ENCODE measurements at regions not wholly inside any gene's neighbourhood (a gene's known extent, or its start where the extent isn't known, plus 50 kb on each side); places are given as distances from the start of the nearest gene placed in this dataset.

- Mint-ChIP-seq H3K27ac (no peak overlapping the region), H3K4me3 (no peak overlapping the region), H3K4me1 (peaks cover 3% of the 10 kb centered on the region)
These were observed 411.4 kb downstream of the CCDC91 start for GRCh38 chr12:28601570-28602058.

GRCh38 chr12:28602786-28603185 is 412.5 kb downstream of the CCDC91 start:
- Mint-ChIP-seq H3K36me3 (no peaks in the 10 kb centered on the region), H3K27ac (no peak overlapping the region), H3K9me3 (peaks cover 7% of the 10 kb centered on the region), H3K4me3 (no peak overlapping the region), H3K4me1 (peaks cover 3% of the 10 kb centered on the region), H3K27me3 (peaks cover 5% of the 10 kb centered on the region)
- DNase-seq, result no peak

More at GRCh38 chr12:28601570-28602058, 411.4 kb downstream of the CCDC91 start:
- no peaks in the 10 kb centered on the region for H3K9me3 Mint-ChIP-seq
- no peak for DNase-seq
- H3K36me3 Mint-ChIP-seq, result no peaks in the 10 kb centered on the region
- peaks cover 5% of the 10 kb centered on the region for H3K27me3 Mint-ChIP-seq

DNA sequence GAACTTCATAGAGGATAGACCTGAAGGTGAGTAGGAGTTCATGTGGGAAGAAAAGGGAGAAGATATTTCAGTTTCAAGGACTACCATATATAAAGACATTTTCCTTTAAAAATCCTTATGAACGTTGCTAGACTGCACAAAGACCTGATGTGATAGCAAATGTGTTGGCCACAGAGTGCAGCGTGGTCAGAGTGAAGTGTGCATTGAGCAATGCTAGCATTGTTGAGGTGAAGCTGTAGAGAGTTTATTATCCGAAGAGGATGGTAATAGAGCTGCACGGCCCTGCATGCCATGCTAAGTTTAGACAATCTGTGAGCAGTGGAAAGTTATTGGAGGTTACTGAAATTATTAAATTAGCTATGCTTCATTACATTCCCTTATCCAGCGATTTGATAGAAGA is 413.0 kb downstream of the CCDC91 start:
- H3K4me1 Mint-ChIP-seq, result peaks cover 3% of the 10 kb centered on the region
- no peaks in the 10 kb centered on the region for H3K36me3 Mint-ChIP-seq
- H3K27me3 Mint-ChIP-seq, result peaks cover 5% of the 10 kb centered on the region
- no peak for DNase-seq
- no peak overlapping the region for H3K4me3 Mint-ChIP-seq
- H3K27ac Mint-ChIP-seq, result no peak overlapping the region
- H3K9me3 Mint-ChIP-seq, result peaks cover 11% of the 10 kb centered on the region

- H3K9me3 Mint-ChIP-seq, result peaks cover 11% of the 10 kb centered on the region
- no peaks in the 10 kb centered on the region for H3K36me3 Mint-ChIP-seq
- H3K4me1 Mint-ChIP-seq, result peaks cover 3% of the 10 kb centered on the region
- H3K4me3 Mint-ChIP-seq, result no peak overlapping the region
- H3K27me3 Mint-ChIP-seq, result peaks cover 5% of the 10 kb centered on the region
- no peak for DNase-seq
- no peak overlapping the region for H3K27ac Mint-ChIP-seq
These were observed 413.5 kb downstream of the CCDC91 start for GRCh38 chr12:28603801-28604200.

GRCh38 chr12:28604240-28604639 is 414.0 kb downstream of the CCDC91 start:
- H3K4me3 Mint-ChIP-seq, result no peak overlapping the region
- H3K36me3 Mint-ChIP-seq, result no peaks in the 10 kb centered on the region
- DNase-seq, result no peak
- H3K27me3 Mint-ChIP-seq, result peaks cover 5% of the 10 kb centered on the region
- H3K9me3 Mint-ChIP-seq, result peaks cover 11% of the 10 kb centered on the region
- H3K4me1 Mint-ChIP-seq, result peaks cover 3% of the 10 kb centered on the region
- no peak overlapping the region for H3K27ac Mint-ChIP-seq

- Mint-ChIP-seq H3K4me3 (no peak overlapping the region), H3K27me3 (peaks cover 6% of the 10 kb centered on the region), H3K4me1 (peaks cover 2% of the 10 kb centered on the region), H3K36me3 (no peaks in the 10 kb centered on the region), H3K9me3 (peaks cover 11% of the 10 kb centered on the region), H3K27ac (no peak overlapping the region)
- no peak for DNase-seq
These were observed 416.8 kb downstream of the CCDC91 start for GRCh38 chr12:28606967-28607557.

GRCh38 chr12:28610401-28611114 is 420.3 kb downstream of the CCDC91 start:
- Mint-ChIP-seq H3K4me1 (no peaks in the 10 kb centered on the region), H3K27ac (no peak overlapping the region), H3K9me3 (peaks cover 11% of the 10 kb centered on the region), H3K36me3 (no peaks in the 10 kb centered on the region), H3K4me3 (no peak overlapping the region), H3K27me3 (peaks cover 10% of the 10 kb centered on the region)
- DNase-seq, result no peak

GRCh38 chr12:28611115-28611435 is 420.8 kb downstream of the CCDC91 start:
- no peaks in the 10 kb centered on the region for H3K36me3 Mint-ChIP-seq
- H3K4me3 Mint-ChIP-seq, result no peak overlapping the region
- H3K27ac Mint-ChIP-seq, result no peak overlapping the region
- peaks cover 11% of the 10 kb centered on the region for H3K9me3 Mint-ChIP-seq
- H3K27me3 Mint-ChIP-seq, result peaks cover 10% of the 10 kb centered on the region
- no peaks in the 10 kb centered on the region for H3K4me1 Mint-ChIP-seq
- DNase-seq, result no peak

GRCh38 chr12:28611449-28611848 is 421.2 kb downstream of the CCDC91 start:
- no peak overlapping the region for H3K4me3 Mint-ChIP-seq
- H3K4me1 Mint-ChIP-seq, result no peaks in the 10 kb centered on the region
- peaks cover 13% of the 10 kb centered on the region for H3K27me3 Mint-ChIP-seq
- H3K27ac Mint-ChIP-seq, result no peak overlapping the region
- peaks cover 13% of the 10 kb centered on the region for H3K9me3 Mint-ChIP-seq
- no peak for DNase-seq
- no peaks in the 10 kb centered on the region for H3K36me3 Mint-ChIP-seq

GRCh38 chr12:28618171-28618570 is 427.9 kb downstream of the CCDC91 start:
- Mint-ChIP-seq H3K4me1 (no peaks in the 10 kb centered on the region), H3K27ac (no peak overlapping the region), H3K27me3 (peaks cover 10% of the 10 kb centered on the region), H3K36me3 (no peaks in the 10 kb centered on the region), H3K9me3 (peaks cover 5% of the 10 kb centered on the region), H3K4me3 (no peak overlapping the region)
- DNase-seq, result no peak

- no peaks in the 10 kb centered on the region for H3K36me3 Mint-ChIP-seq
- no peak for DNase-seq
- peaks cover 5% of the 10 kb centered on the region for H3K9me3 Mint-ChIP-seq
- H3K27ac Mint-ChIP-seq, result no peak overlapping the region
- H3K4me3 Mint-ChIP-seq, result no peak overlapping the region
- peaks cover 10% of the 10 kb centered on the region for H3K27me3 Mint-ChIP-seq
- H3K4me1 Mint-ChIP-seq, result no peaks in the 10 kb centered on the region
These were observed 428.5 kb downstream of the CCDC91 start for GRCh38 chr12:28618772-28619171.

GRCh38 chr12:28620281-28620680 is 430.0 kb downstream of the CCDC91 start:
- peaks cover 5% of the 10 kb centered on the region for H3K9me3 Mint-ChIP-seq
- DNase-seq, result no peak
- no peaks in the 10 kb centered on the region for H3K36me3 Mint-ChIP-seq
- peaks cover 6% of the 10 kb centered on the region for H3K27me3 Mint-ChIP-seq
- H3K4me3 Mint-ChIP-seq, result no peak overlapping the region
- no peaks in the 10 kb centered on the region for H3K4me1 Mint-ChIP-seq
- H3K27ac Mint-ChIP-seq, result no peak overlapping the region

- Mint-ChIP-seq H3K27ac (no peak overlapping the region), H3K36me3 (no peaks in the 10 kb centered on the region)
These were observed 432.1 kb downstream of the CCDC91 start for GRCh38 chr12:28622406-28622805.

DNA sequence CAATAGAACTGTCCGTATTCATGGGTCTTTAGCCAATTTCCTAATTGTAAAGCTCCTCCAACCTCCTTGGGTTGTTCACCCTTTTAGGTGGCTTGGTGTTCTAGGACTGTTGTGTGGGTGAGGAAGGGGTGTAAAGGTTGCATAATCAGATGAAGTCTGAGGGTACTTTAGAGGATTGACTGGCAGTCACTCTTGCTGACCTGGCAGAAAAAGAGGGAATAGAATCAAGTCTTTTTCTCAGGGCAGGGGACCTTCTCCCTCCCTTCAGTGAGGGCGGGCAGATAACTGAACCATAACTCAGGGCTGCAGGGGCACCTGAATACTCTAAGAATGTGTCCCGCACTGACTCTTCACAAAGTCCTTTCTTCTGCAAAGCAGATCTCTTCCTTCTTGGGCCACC is 436.2 kb downstream of the CCDC91 start:
- H3K4me1 Mint-ChIP-seq, result no peaks in the 10 kb centered on the region
- DNase-seq, result no peak
- no peaks in the 10 kb centered on the region for H3K36me3 Mint-ChIP-seq
- H3K27ac Mint-ChIP-seq, result no peak overlapping the region
- H3K9me3 Mint-ChIP-seq, result no peaks in the 10 kb centered on the region
- H3K4me3 Mint-ChIP-seq, result no peak overlapping the region
- H3K27me3 Mint-ChIP-seq, result no peaks in the 10 kb centered on the region

More at GRCh38 chr12:28622406-28622805, 432.1 kb downstream of the CCDC91 start:
- H3K27me3 Mint-ChIP-seq, result no peaks in the 10 kb centered on the region
- DNase-seq, result no peak
- no peaks in the 10 kb centered on the region for H3K9me3 Mint-ChIP-seq
- H3K4me3 Mint-ChIP-seq, result no peak overlapping the region
- no peaks in the 10 kb centered on the region for H3K4me1 Mint-ChIP-seq

GRCh38 chr12:28629691-28630090 is 439.4 kb downstream of the CCDC91 start:
- DNase-seq, result no peak
- Mint-ChIP-seq H3K36me3 (no peaks in the 10 kb centered on the region), H3K27ac (no peak overlapping the region), H3K27me3 (peaks cover 6% of the 10 kb centered on the region), H3K4me1 (no peaks in the 10 kb centered on the region), H3K9me3 (no peaks in the 10 kb centered on the region), H3K4me3 (no peak overlapping the region)

GRCh38 chr12:28631831-28632230 is 441.6 kb downstream of the CCDC91 start:
- Mint-ChIP-seq H3K4me3 (no peak overlapping the region), H3K27ac (no peak overlapping the region), H3K4me1 (no peaks in the 10 kb centered on the region), H3K9me3 (no peaks in the 10 kb centered on the region), H3K27me3 (peaks cover 6% of the 10 kb centered on the region), H3K36me3 (no peaks in the 10 kb centered on the region)
- no peak for DNase-seq
